ENCODE measurements at regions not wholly inside any gene's neighbourhood (a gene's known extent, or its start where the extent isn't known, plus 50 kb on each side); places are given as distances from the start of the nearest gene placed in this dataset.

- no peaks in the 10 kb centered on the region for H3K36me3 ChIP-seq (ENCODE audit: low read length)
- H3K4me2 ChIP-seq (ENCODE audit: low read depth, low read length, poor library complexity, severe bottlenecking) = no peak overlapping the region
- H3K79me2 ChIP-seq (ENCODE audit: insufficient read depth, low read length) = no peaks in the 10 kb centered on the region
- TF ChIP-seq EZH2phosphoT487 (conservative IDR thresholded peaks at IDR 0.05; ENCODE audit: low read length) (no peak), CTCF (IDR thresholded peaks at IDR 0.05; ENCODE audit: insufficient read depth, low read length, poor library complexity, severe bottlenecking) (no peak)
- no peaks in the 10 kb centered on the region for H3F3A ChIP-seq (ENCODE audit: insufficient read depth)
- no peaks in the 10 kb centered on the region; the same call in 1 of the 2 replicates for H3K9me2 ChIP-seq (replicated peaks; ENCODE audit: insufficient read depth, low read length)
- no peaks in the 10 kb centered on the region for H3K27me3 ChIP-seq (ENCODE audit: low read length)
- no peak overlapping the region for H3K4me3 ChIP-seq (ENCODE audit: insufficient read depth, low read length, poor library complexity, severe bottlenecking)
- peaks cover 12% of the 10 kb centered on the region; the same call in 1 of the 2 replicates for H3K9me3 ChIP-seq (ENCODE audit: insufficient read depth, low read length)
- H4K20me1 ChIP-seq (ENCODE audit: low read depth, low read length) = no peaks in the 10 kb centered on the region
- no peak overlapping the region for H3K9ac ChIP-seq (ENCODE audit: low read length)
- no peak overlapping the region for H2AFZ ChIP-seq (ENCODE audit: low read depth, low read length, severe bottlenecking)
- no peak overlapping the region for H3K27ac ChIP-seq (ENCODE audit: low read depth, low read length)
These were observed 403.9 kb upstream of the TNP1 start for GRCh38 chr2:217263756-217264155.

GRCh38 chr2:217262911-217263310 lies 403.0 kb upstream of the TNP1 start:
- Histone ChIP-seq H3K9me2 (replicated peaks; ENCODE audit: insufficient read depth, low read length) (no peaks in the 10 kb centered on the region; the same call in 1 of the 2 replicates), H3K27ac (ENCODE audit: low read depth, low read length) (no peak overlapping the region), H3F3A (ENCODE audit: insufficient read depth) (no peaks in the 10 kb centered on the region), H3K36me3 (ENCODE audit: low read length) (no peaks in the 10 kb centered on the region), H3K4me2 (ENCODE audit: low read depth, low read length, poor library complexity, severe bottlenecking) (no peak overlapping the region), H3K9ac (ENCODE audit: low read length) (no peak overlapping the region), H3K27me3 (ENCODE audit: low read length) (no peaks in the 10 kb centered on the region), H3K79me2 (ENCODE audit: insufficient read depth, low read length) (no peaks in the 10 kb centered on the region), H2AFZ (ENCODE audit: low read depth, low read length, severe bottlenecking) (no peak overlapping the region), H3K9me3 (ENCODE audit: insufficient read depth, low read length) (peaks cover 10% of the 10 kb centered on the region; the same call in 1 of the 2 replicates), H3K4me3 (ENCODE audit: insufficient read depth, low read length, poor library complexity, severe bottlenecking) (no peak overlapping the region), H4K20me1 (ENCODE audit: low read depth, low read length) (no peaks in the 10 kb centered on the region)
- no peak for TF ChIP-seq CTCF (IDR thresholded peaks at IDR 0.05; ENCODE audit: insufficient read depth, low read length, poor library complexity, severe bottlenecking)
- no peak for TF ChIP-seq EZH2phosphoT487 (conservative IDR thresholded peaks at IDR 0.05; ENCODE audit: low read length)

GRCh38 chr2:217261452-217261851 lies 401.6 kb upstream of the TNP1 start:
- no peaks in the 10 kb centered on the region for H3K9me3 ChIP-seq (ENCODE audit: insufficient read depth, low read length)
- H3K27me3 ChIP-seq (ENCODE audit: low read length) = no peaks in the 10 kb centered on the region
- no peak overlapping the region for H3K9ac ChIP-seq (ENCODE audit: low read length)
- no peak overlapping the region for H3K4me2 ChIP-seq (ENCODE audit: low read depth, low read length, poor library complexity, severe bottlenecking)
- TF ChIP-seq CTCF (IDR thresholded peaks at IDR 0.05; ENCODE audit: insufficient read depth, low read length, poor library complexity, severe bottlenecking) (no peak), EZH2phosphoT487 (conservative IDR thresholded peaks at IDR 0.05; ENCODE audit: low read length) (no peak)
- H2AFZ ChIP-seq (ENCODE audit: low read depth, low read length, severe bottlenecking) = no peak overlapping the region
- no peak overlapping the region for H3K27ac ChIP-seq (ENCODE audit: low read depth, low read length)
- no peaks in the 10 kb centered on the region for H3K9me2 ChIP-seq (replicated peaks; ENCODE audit: insufficient read depth, low read length)
- H3F3A ChIP-seq (ENCODE audit: insufficient read depth) = no peaks in the 10 kb centered on the region
- no peak overlapping the region for H3K4me3 ChIP-seq (ENCODE audit: insufficient read depth, low read length, poor library complexity, severe bottlenecking)
- H3K36me3 ChIP-seq (ENCODE audit: low read length) = no peaks in the 10 kb centered on the region
- H3K79me2 ChIP-seq (ENCODE audit: insufficient read depth, low read length) = no peaks in the 10 kb centered on the region
- H4K20me1 ChIP-seq (ENCODE audit: low read depth, low read length) = no peaks in the 10 kb centered on the region

Data from SU-DHL-6 (cell line).